HepG2 (cell line): ENCODE measurements at regions not wholly inside any gene's neighbourhood (a gene's known extent, or its start where the extent isn't known, plus 50 kb on each side); places are given as distances from the start of the nearest gene placed in this dataset.

Source experiments
- ATAC-seq: fragments of 200-7000 bp; cut with Tn5 transposase; 3 replicates; pipeline ENCODE4 v1.9.1; 2020; ENCODE audit warnings: mild to moderate bottlenecking, moderate library complexity
- BruUV-seq: library from RNA; stranded (reverse); fragments of 400-500 nt; replicated peaks from 2 replicates; lab custom pipeline; 2021; lab: Mats Ljungman, UMichigan
- CTCF ChIA-PET: fragments of 300-600 bp; formaldehyde crosslinking; extraction: SDS; loops from one replicate; lab custom pipeline; 2021; ENCODE audit warnings: low total read pairs, inconsistent platforms, low intra/inter-chr PET ratio; lab: Yijun Ruan, JAX
- POLR2A ChIA-PET: fragments of 350-600 bp; sonication (Branson Sonifier 250); formaldehyde crosslinking; loops from one replicate; lab custom pipeline; 2020; ENCODE audit warnings: antibody characterized with exemption, inconsistent platforms; lab: Yijun Ruan, JAX
- DNase-seq: peaks from one replicate; pipeline ENCODE4 v3.0.0-alpha.2; 2015; ENCODE audit warnings: low spot score
- FAIRE-seq: peaks from 3 replicates; lab custom pipeline; 2011; peaks lifted over from hg19 to GRCh38; lab: Jason Lieb, UNC
- H2AFZ ChIP-seq: one replicate; pipeline ENCODE4 v1.6.1; 2011; ENCODE audit warnings: low read length, inconsistent platforms
- H3K27ac ChIP-seq: fragments of 300-600 bp; 3 replicates; pipeline ENCODE4 v1.8.0; 2011; ENCODE audit warnings: mixed run types, mild to moderate bottlenecking, mixed read lengths, low read length, inconsistent platforms; ENCODE audit not compliant: insufficient read depth; ENCODE audit errors: extremely low read length
- H3K27me3 ChIP-seq, 2 experiments: fragments of 200-600 bp in 1 of 2; 2 replicates in 1 of 2; 3 replicates in 1 of 2; pipeline versions ENCODE4 v1.6.0 to v1.8.0; 2011; ENCODE audit warnings: low read length in 2 of 2, mild to moderate bottlenecking in 2 of 2, moderate library complexity in 2 of 2, inconsistent platforms in 1 of 2; ENCODE audit not compliant: insufficient read depth in 2 of 2, control insufficient read depth in 1 of 2
- H3K36me3 ChIP-seq, 2 experiments: fragments of 200-600 bp in 1 of 2; replicated peaks in 1 of 2; 2 replicates in 1 of 2; 3 replicates in 1 of 2; pipeline versions ENCODE4 v1.5.1 to v1.8.0; 2011; ENCODE audit warnings: low read length in 2 of 2, inconsistent platforms in 1 of 2; ENCODE audit not compliant: insufficient read depth in 2 of 2, control insufficient read depth in 1 of 2
- H3K4me1 ChIP-seq: 2 replicates; pipeline ENCODE4 v1.5.1; 2012; ENCODE audit warnings: low read length, inconsistent platforms; ENCODE audit not compliant: insufficient read depth
- H3K4me2 ChIP-seq: 2 replicates; pipeline ENCODE4 v1.6.0; 2011; ENCODE audit warnings: low read depth, low read length, inconsistent platforms
- H3K4me3 ChIP-seq, 3 experiments: fragments of 200-600 bp in 1 of 3; sonication (generic), shearing (Covaris generic) in 1 of 3; replicated peaks in 1 of 3; 2 replicates each; pipeline ENCODE4 v1.5.1; 2011 to 2016; ENCODE audit warnings: low read length in 3 of 3, inconsistent platforms in 2 of 3, low read depth in 2 of 3, mild to moderate bottlenecking in 2 of 3, control low read depth in 1 of 3, mixed read lengths in 1 of 3; ENCODE audit not compliant: insufficient read depth in 1 of 3
- H3K79me2 ChIP-seq: one replicate; pipeline ENCODE4 v1.6.1; 2011; ENCODE audit warnings: low read length, inconsistent platforms; ENCODE audit not compliant: insufficient read depth
- H3K9ac ChIP-seq: 2 replicates; pipeline ENCODE4 v1.6.0; 2011; ENCODE audit warnings: mild to moderate bottlenecking, low read depth, low read length, inconsistent platforms; ENCODE audit not compliant: insufficient read depth
- H3K9me3 ChIP-seq: 2 replicates; pipeline ENCODE4 v1.5.1; 2012; ENCODE audit warnings: mild to moderate bottlenecking, low read length
- H4K20me1 ChIP-seq: 2 replicates; pipeline ENCODE4 v1.6.0; 2011; ENCODE audit warnings: inconsistent platforms, mild to moderate bottlenecking, low read length, moderate library complexity; ENCODE audit not compliant: insufficient read depth
- CEBPB ChIP-seq: IDR thresholded peaks from 2 replicates; pipeline ENCODE4 v1.6.1; 2011; ENCODE audit warnings: low read depth, low read length, improper control_type of control experiment, borderline replicate concordance
- EHMT2 ChIP-seq: fragments of 200-600 bp; sonication (generic); IDR thresholded peaks from 2 replicates; pipeline ENCODE4 v1.7.0; 2017; ENCODE audit warnings: antibody characterized with exemption, low read depth, low read length, borderline replicate concordance
- ELF3 ChIP-seq: IDR thresholded peaks from 2 replicates; pipeline ENCODE4 v1.6.1; 2016; ENCODE audit warnings: missing genetic modification reagents, missing compliant biosample characterization
- FOXK1 ChIP-seq: sonication (generic); formaldehyde crosslinking; IDR thresholded peaks from 2 replicates; pipeline ENCODE4 v1.4.0; 2020; ENCODE audit warnings: low read depth, missing genetic modification reagents, borderline replicate concordance
- NFATC3 ChIP-seq: sonication (generic); formaldehyde crosslinking; IDR thresholded peaks from 2 replicates; pipeline ENCODE4 v1.5.1; 2020; ENCODE audit warnings: mild to moderate bottlenecking, missing genetic modification reagents
- TMF1 ChIP-seq: sonication (generic); formaldehyde crosslinking; IDR thresholded peaks from 2 replicates; pipeline ENCODE4 v1.8.1; 2022; ENCODE audit warnings: low read depth, missing genetic modification reagents
- U2AF1 ChIP-seq: fragments of 200-400 bp; formaldehyde crosslinking; optimal IDR thresholded peaks from 2 replicates; pipeline ENCODE3; 2017; ENCODE audit warnings: mild to moderate bottlenecking, low read depth, low read length
- ZBTB8A ChIP-seq: sonication (generic); formaldehyde crosslinking; IDR thresholded peaks from 2 replicates; pipeline ENCODE4 v1.4.0; 2020; ENCODE audit warnings: mild to moderate bottlenecking, low read depth, missing genetic modification reagents, borderline replicate concordance
- ZFY ChIP-seq: sonication (generic); formaldehyde crosslinking; IDR thresholded peaks from 2 replicates; pipeline ENCODE4 v1.4.0; 2020; ENCODE audit warnings: missing genetic modification reagents
- ZNF230 ChIP-seq: sonication (generic); formaldehyde crosslinking; IDR thresholded peaks from 2 replicates; pipeline ENCODE4 v1.4.0; 2020; ENCODE audit warnings: mild to moderate bottlenecking, missing genetic modification reagents
- ZNF572 ChIP-seq: sonication (generic); formaldehyde crosslinking; IDR thresholded peaks from 2 replicates; pipeline ENCODE4 v1.5.1; 2020; ENCODE audit warnings: mild to moderate bottlenecking, missing genetic modification reagents
- ZNF7 ChIP-seq: IDR thresholded peaks from 2 replicates; pipeline ENCODE4 v1.6.1; 2016; ENCODE audit warnings: missing biosample characterization, missing genetic modification reagents
- ZNF792 ChIP-seq: IDR thresholded peaks from 2 replicates; pipeline ENCODE4 v1.6.1; 2016
- WGBS: methylation state at CpG from one replicate; pipeline ENCODE4 v1.1.6; 2017; ENCODE audit warnings: low lambda C conversion rate; 5-methylcytosine and 5-hydroxymethylcytosine counted together
- in situ Hi-C: cut with HindIII; loops from 2 replicates; pipeline ENCODE4 v1.10.0; 2017; ENCODE audit warnings: low pct_unique_long_range_greater_than_20kb; ENCODE audit not compliant: extremely low pct_ligation_motif_present
- intact Hi-C: fragments of 100-400 bp; cut with micrococcal nuclease; formaldehyde crosslinking; loops from one replicate; pipeline ENCODE4 v1.10.0; 2022; ENCODE audit not compliant: unreplicated experiment
- TF ChIP-seq, protein P1 (sequence below): sonication (generic); formaldehyde crosslinking; IDR thresholded peaks from 2 replicates; pipeline ENCODE4 v1.4.0; 2020; ENCODE audit warnings: mild to moderate bottlenecking, low read depth, missing genetic modification reagents
- TF ChIP-seq, protein P2 (sequence below): sonication (generic); formaldehyde crosslinking; conservative IDR thresholded peaks from 2 replicates; pipeline ENCODE4 v1.4.0; 2020; ENCODE audit warnings: mild to moderate bottlenecking, missing genetic modification reagents, moderate library complexity
- TF ChIP-seq, protein P3 (sequence below): sonication (generic); formaldehyde crosslinking; IDR thresholded peaks from 2 replicates; pipeline ENCODE4 v1.4.0; 2020; ENCODE audit warnings: missing genetic modification reagents

DNA sequence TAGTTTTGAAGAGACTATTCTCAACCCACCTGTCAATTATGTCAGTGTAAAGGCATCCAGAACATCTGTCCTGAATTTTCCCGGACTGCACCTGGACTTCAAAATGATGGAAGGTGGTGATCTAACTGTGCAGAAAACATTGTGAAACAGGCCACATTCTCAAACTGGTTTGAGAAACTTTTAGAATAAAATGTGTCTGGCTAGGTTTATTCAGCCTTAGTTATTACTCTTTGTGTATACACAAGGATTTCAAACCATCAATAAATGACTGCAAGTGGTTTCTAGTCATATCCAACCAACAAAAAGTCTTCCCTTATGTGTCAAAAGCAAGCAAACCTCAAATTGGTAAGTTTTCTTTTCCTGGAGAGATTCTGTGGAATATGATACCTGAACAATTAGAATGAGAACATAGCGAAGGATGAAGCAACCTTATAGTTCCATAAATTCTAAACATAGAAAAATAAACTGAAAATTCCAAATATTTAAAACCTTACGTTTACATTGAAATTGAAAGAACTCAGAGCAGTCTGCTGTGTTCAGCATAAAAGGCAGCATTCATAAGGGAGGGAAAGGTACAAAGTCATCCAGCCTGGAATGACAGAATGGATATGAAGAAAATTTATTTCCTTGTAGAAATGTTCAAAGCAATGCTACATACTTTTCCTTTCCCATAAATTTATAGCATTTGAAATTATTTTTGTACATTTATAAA lies 306.6 kb upstream of the TGFBR2 start:
- ATAC-seq = peak; percentile 65
- Histone ChIP-seq H3K4me1 (peaks cover 41% of the 10 kb centered on the region), H3K9me3 (peaks cover 8% of the 10 kb centered on the region; the same call in 1 of the 2 replicates), H3K4me2 (peak overlapping the region; percentile 30), H4K20me1 (no peaks in the 10 kb centered on the region), H2AFZ (peak overlapping the region; percentile 31), H3K27me3 (no peaks in the 10 kb centered on the region), H3K9ac (no peak overlapping the region), H3K36me3 (no peaks in the 10 kb centered on the region), H3K79me2 (no peaks in the 10 kb centered on the region), H3K4me3 (no peak overlapping the region), H3K27ac (no peak overlapping the region)
- intact Hi-C loops (no loop called here), in situ Hi-C loops (no loop called here)
- DNase-seq = peak; percentile 48
- FAIRE-seq = no peak
- CTCF ChIA-PET = no interaction called here
- POLR2A ChIA-PET = no interaction called here
- no TSS peak for BruUV-seq
- 25% methylated on average over 3 of the region's 3 CpGs for WGBS
- TF ChIP-seq ZBTB8A (no peak), FOXK1 (CRISPR knock-in tag) (no peak), ZNF572 (CRISPR knock-in tag) (no peak), EHMT2 (peak; percentile 33; the same call in 1 of the 2 replicates), ZNF230 (CRISPR knock-in tag) (no peak), CEBPB (0 out of 2 replicates have a peak, but pooled peaks have one; percentile 15), NFATC3 (CRISPR knock-in tag) (no peak), ZFY (CRISPR knock-in tag) (no peak), TMF1 (CRISPR knock-in tag) (no peak), ZNF7 (peak; percentile 96), ELF3 (peak; percentile 40; the same call in 1 of the 2 replicates), ZNF792 (no peak), U2AF1 (no peak)
- TF ChIP-seq, protein P1, sequence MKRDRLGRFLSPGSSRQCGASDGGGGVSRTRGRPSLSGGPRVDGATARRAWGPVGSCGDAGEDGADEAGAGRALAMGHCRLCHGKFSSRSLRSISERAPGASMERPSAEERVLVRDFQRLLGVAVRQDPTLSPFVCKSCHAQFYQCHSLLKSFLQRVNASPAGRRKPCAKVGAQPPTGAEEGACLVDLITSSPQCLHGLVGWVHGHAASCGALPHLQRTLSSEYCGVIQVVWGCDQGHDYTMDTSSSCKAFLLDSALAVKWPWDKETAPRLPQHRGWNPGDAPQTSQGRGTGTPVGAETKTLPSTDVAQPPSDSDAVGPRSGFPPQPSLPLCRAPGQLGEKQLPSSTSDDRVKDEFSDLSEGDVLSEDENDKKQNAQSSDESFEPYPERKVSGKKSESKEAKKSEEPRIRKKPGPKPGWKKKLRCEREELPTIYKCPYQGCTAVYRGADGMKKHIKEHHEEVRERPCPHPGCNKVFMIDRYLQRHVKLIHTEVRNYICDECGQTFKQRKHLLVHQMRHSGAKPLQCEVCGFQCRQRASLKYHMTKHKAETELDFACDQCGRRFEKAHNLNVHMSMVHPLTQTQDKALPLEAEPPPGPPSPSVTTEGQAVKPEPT = no peak
- TF ChIP-seq, protein P2, sequence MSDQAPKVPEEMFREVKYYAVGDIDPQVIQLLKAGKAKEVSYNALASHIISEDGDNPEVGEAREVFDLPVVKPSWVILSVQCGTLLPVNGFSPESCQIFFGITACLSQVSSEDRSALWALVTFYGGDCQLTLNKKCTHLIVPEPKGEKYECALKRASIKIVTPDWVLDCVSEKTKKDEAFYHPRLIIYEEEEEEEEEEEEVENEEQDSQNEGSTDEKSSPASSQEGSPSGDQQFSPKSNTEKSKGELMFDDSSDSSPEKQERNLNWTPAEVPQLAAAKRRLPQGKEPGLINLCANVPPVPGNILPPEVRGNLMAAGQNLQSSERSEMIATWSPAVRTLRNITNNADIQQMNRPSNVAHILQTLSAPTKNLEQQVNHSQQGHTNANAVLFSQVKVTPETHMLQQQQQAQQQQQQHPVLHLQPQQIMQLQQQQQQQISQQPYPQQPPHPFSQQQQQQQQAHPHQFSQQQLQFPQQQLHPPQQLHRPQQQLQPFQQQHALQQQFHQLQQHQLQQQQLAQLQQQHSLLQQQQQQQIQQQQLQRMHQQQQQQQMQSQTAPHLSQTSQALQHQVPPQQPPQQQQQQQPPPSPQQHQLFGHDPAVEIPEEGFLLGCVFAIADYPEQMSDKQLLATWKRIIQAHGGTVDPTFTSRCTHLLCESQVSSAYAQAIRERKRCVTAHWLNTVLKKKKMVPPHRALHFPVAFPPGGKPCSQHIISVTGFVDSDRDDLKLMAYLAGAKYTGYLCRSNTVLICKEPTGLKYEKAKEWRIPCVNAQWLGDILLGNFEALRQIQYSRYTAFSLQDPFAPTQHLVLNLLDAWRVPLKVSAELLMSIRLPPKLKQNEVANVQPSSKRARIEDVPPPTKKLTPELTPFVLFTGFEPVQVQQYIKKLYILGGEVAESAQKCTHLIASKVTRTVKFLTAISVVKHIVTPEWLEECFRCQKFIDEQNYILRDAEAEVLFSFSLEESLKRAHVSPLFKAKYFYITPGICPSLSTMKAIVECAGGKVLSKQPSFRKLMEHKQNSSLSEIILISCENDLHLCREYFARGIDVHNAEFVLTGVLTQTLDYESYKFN (CRISPR knock-in tag) = 0 out of 2 replicates have a peak, but pooled peaks have one; percentile 14
- TF ChIP-seq, protein P3, sequence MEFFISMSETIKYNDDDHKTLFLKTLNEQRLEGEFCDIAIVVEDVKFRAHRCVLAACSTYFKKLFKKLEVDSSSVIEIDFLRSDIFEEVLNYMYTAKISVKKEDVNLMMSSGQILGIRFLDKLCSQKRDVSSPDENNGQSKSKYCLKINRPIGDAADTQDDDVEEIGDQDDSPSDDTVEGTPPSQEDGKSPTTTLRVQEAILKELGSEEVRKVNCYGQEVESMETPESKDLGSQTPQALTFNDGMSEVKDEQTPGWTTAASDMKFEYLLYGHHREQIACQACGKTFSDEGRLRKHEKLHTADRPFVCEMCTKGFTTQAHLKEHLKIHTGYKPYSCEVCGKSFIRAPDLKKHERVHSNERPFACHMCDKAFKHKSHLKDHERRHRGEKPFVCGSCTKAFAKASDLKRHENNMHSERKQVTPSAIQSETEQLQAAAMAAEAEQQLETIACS (CRISPR knock-in tag) = no peak
